HG02610 (cell line): ENCODE measurements at regions not wholly inside any gene's neighbourhood (a gene's known extent, or its start where the extent isn't known, plus 50 kb on each side); places are given as distances from the start of the nearest gene placed in this dataset.
"Not testable (repeated sequence)": the region's sequence is repeated elsewhere in the genome, so short reads cannot be mapped to it uniquely, and the experiment has no call there.

Experiments used
- ATAC-seq: cut with Tn5 transposase; IDR thresholded peaks from one replicate; pipeline ENCODE4 v1.9.1; 2021; ENCODE audit warnings: mild to moderate bottlenecking, moderate library complexity; ENCODE audit not compliant: unreplicated experiment

DNA sequence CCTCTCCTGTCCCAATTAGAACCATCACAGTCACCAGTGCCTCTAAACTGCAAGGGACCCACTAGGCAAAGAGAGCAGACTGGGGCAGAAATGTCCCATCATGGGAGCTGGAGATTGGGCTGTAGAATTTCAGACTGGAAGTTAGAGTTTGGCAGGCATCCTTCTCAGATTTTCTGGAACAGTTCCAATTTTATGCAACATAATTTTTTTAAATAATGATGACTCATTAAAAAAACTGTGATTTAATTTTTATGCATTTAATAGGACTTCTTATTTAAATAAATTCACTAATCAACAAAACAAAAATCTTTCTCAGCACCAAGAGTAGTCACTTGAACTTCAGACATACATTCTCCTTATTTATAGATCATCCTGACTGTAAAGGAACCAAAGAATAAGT lies 84.6 kb upstream of the SLC7A14 start:
- ATAC-seq: no peak

DNA sequence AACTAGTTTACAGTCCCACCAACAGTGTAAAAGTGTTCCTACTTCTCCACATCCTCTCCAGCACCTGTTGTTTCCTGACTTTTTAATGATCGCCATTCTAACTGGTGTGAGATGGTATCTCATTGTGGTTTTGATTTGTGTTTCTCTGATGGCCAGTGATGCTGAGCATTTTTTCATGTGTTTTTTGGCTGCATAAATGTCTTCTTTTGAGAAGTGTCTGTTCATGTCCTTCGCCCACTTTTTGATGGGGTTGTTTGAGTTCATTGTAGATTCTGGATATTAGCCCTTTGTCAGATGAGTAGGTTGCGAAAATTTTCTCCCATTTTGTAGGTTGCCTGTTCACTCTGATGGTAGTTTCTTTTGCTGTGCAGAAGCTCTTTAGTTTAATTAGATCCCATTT lies 77.1 kb upstream of the SLC7A14 start:
- ATAC-seq: not testable (repeated sequence)

DNA sequence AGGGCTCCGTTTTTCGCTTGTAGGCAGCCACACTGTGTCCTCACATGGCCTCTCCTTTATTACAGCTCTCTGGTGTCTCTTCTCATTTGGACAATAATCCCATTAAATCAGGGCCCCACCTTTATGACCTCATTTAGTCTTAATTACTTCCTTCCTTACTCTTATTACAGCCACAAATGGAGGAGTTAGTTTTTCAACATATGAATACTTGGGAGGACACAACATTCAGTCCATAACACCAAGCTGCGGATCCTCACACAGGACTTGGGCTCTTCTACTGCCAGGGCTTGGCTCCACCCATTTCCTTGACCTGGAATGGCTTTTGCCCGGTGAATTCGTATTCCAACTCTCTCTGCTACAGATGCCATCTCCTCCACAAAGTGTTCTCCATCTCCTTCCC lies 74.3 kb upstream of the SLC7A14 start:
- ATAC-seq: no peak

DNA sequence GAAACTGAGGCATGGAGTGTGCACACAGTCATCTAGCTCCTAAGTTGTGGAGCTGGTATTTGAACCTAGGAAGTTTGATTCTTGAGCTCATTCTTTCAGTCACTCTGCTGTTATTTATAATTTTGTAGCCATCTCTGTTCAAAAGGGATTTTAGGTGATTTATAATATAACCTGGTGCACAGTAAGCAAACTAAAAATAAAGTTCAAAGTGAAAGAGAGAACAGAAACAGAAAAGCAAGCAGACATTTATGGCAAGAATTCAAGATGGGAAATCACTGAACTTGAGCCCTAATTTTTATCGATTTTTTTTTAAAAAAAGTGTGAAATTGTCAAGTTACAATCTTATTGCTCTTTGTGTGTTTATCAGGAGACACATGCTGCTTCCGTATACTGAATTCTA lies 71.4 kb upstream of the SLC7A14 start:
- no peak for ATAC-seq

DNA sequence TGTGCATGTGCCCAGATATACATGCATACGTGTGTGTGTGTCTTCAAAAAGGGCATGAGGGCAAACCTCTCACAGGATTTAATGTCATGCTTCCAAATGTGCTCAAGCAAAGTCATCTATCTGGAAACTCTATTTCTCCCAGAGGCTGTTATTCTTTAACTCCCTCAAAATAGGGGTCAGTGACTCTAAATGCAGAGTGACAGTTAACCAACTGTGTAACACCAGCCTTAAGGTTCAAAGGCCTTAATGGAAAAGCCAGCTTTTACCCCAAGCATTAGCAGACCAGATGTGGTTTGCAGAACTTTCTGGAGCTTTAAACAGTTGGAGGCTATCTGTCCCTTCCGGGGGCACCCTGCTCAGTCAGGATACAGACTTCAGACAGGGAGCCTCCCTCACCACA lies 70.4 kb upstream of the SLC7A14 start:
- ATAC-seq: no peak

DNA sequence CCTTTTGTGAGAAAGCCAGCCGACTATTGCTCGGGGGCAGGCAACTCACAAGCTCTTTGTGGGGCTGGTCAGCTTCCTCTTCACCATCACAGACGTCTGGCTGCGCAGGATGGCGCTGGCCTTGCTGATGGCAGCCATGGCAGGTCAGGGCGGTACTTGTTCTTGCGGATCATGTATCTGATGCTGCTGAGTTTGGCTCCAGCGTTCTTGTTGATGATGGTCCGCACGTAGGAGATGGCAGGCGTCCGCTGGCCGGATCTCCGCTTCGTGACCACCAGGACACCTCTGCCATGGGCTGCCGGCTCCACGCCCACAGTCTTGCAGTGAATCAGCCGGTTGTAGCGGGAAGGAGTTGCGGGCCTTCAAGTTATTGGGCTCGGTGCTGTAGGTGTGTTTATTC lies 67.9 kb upstream of the SLC7A14 start:
- ATAC-seq: no peak

DNA sequence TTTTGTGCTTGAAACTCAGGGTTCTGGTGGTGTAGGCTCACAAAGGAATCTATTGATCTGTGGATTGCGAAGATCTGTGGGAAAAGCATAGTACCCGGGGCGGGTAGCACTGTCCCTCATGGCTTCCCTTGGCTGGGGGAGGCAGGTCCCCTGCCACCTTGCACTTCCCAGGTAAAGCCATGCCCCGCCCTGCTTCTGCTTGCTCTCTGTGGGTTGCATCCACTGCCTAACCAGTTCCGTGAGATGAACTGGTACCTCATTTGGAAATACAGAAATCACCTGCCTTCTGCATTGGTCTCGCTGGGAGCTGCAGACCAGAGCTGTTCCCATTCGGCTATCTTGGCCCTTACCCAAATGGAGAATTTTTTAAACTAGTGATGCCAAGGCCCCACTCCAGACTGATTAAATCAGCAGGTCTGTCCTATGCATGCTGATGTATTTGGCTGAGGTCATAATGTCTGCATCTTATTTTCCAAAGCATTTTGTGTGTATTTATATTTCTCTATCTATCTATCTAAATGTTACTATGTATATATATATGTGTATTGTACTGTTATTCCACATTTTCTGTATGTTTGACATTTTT lies 65.5 kb upstream of the SLC7A14 start:
- ATAC-seq: no peak

DNA sequence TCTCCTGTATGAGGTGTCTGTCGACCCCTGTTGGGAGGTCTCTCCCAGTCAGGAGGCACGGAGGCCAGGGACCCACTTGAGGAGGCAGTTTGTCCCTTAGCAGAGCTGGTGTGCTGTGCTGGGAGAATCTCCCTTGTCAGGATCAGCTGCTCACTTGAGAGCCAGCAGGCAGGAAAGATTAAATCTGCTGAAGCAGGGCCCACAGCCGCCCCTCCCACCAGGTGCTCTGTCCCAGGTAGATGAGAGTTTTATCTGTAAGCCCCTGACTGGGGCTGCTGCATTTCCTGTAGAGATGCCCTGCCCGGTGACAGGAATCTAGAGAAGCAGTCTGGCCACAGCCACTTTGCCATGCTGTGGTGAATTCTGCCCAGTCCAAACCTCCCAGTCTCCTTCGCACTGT lies 64.7 kb upstream of the SLC7A14 start:
- not testable (repeated sequence) for ATAC-seq

DNA sequence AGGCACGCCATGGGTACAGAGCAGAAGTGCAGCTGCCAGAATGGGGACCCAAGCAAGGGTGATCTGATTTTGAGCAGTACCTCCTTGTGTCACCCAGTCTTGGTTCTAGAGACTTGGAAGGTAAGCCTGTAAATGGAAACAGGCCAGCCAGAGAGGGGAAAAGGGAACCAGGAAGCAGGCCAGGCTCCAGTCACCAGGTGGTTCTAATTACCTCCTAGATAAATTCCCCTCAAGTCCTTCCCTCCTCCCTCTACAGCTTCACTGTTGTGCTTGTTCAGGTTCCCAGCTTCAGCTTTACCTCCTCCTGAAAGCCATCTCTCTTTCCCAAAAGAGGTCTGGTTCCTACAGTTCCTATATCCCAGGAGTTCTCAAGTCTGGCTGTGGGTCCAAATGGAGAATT lies 58.8 kb upstream of the SLC7A14 start:
- ATAC-seq: no peak

DNA sequence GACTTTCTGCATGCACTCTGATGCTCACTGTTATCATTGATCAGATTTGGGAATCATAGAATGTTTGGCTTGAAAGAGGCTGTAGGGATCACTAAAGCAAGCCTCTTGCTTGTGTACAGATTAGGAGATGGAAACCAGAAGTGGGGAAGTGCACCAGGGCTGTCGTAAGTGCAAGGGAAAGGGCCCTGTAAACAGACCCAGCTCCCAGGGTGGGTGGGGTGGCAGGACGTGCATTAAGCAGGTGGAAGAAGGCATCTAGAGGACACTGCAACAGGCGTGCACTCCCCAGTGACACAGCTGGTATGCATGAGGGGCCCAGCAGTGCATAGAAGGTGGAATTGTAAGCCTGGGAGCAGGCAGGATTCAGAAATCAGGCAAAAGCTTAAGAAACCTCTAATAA lies 58.0 kb upstream of the SLC7A14 start:
- no peak for ATAC-seq

DNA sequence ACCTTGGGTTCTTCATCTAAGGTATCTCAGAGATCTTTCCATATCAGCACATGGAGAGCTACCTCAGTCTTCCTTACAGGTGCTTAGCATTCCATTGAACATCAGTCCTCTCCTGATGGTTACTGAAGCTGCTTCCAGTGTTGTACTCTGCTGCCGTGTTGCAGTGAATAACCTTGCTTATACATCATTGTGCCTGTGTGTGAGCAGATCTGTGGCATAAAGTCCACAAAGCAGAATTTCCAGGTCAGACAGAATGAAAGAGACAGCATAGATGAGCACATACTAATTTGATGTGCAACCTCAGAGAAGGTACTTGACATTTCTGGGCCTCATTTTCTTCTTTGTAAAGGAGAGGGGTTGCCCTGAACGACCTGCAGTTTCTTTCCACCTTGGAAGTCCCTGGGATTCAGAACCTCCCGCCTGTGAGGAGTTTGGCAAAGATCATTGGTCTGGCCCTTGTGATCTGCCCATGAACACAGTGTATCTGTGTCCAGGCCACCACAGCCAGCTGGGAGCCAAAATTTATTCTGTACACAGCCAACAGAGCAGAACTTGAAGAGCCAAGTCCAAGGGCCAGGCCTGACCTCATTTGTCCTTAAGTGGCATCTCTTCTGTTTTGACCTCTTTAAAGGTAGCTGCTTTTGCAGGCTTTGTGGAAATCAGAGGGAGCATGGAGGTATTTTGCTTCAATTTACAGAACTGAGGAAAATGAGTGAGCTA lies 57.2 kb upstream of the SLC7A14 start:
- no peak for ATAC-seq

DNA sequence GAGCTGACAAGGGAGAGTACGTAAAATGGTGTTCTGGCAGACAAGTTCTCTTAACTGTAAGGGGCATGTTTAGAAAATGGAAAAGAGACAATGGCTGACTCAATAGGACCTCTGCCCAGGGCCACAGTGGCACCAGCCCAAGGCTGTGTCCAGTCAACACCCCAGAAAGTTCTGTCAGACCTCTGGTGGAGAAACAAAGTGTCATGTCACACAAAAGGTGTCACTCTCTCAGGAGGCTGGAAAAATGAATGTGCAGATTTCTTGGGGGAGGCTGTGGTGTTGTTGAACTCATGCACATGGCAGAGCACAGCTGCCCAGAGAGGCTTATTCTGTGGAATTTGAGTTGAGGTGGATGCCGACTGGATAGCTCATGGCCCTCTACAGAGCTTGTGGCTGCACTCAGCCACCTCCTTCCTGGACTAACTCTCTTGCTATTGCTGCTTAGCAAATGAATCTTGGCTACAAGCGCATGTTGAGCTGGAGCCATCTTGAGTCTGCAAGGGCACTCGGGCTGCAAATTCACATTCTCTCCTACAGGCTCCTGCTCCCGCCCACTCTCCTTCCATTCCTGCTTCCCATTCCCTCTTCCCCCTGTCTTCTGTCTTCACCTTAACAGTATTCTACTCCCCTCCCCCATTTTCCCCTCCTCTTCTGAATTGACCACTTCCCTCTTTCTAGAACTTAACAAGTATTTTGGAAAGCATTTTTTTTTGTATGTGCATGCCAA lies 55.8 kb upstream of the SLC7A14 start:
- no peak for ATAC-seq

DNA sequence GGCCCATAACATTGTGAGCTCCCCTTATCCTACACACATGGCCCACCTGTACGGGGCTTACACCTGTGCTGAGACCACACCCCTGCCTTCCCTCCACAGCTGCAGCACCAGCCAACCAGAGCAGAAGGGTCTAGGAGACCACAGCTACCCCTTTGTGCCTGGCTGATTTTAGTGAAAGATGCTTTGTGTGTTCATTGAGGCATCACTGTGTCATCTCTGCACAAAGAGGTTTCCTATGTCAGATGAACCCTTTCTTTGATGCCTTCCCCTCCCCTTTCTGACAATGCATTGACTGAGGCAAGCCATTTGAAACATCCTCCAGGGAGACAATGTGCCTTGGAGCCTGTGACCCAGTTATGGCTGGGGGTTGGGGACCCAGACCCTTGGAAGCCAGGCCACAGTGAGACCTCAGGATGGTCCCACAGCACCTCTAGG lies 54.9 kb upstream of the SLC7A14 start:
- no peak for ATAC-seq

DNA sequence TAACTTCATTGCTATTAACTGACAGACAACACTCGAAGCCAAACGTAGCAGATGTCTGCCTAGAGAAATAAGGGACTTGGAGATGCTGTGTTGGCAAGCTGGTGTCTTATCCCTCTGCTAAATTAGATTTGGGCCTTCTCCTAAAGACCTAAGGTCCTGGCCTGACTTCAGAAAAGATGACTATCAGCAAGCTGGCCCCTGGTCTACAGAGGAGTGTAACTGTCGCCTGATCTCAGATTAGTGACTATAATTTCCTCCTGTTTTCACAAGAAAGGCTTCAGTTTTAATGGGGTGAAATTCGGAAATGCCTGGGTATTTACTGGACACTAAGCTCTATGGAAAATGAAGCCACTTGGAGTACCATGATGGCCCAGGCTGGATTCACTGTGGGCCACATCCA lies 53.1 kb upstream of the SLC7A14 start:
- ATAC-seq: no peak

DNA sequence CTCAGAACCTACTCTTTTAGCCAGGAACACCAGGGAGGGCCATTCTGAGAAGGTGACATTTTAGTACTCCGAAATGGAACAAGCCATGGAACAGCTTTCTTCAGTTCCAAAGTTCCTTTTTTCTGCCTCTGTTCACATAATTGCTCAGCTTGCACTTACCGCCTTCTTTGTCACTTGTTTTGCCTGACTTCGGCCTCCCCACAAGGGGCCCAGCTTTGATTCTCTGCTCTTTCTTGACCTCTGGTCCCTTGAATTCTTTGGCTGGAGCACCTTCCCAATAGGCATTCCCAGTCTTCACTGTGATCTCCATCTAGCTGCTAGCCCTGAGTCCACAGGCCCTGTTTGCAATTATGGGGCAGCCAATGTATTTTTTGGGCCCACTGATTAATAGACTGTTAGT lies 51.4 kb upstream of the SLC7A14 start:
- ATAC-seq: no peak

DNA sequence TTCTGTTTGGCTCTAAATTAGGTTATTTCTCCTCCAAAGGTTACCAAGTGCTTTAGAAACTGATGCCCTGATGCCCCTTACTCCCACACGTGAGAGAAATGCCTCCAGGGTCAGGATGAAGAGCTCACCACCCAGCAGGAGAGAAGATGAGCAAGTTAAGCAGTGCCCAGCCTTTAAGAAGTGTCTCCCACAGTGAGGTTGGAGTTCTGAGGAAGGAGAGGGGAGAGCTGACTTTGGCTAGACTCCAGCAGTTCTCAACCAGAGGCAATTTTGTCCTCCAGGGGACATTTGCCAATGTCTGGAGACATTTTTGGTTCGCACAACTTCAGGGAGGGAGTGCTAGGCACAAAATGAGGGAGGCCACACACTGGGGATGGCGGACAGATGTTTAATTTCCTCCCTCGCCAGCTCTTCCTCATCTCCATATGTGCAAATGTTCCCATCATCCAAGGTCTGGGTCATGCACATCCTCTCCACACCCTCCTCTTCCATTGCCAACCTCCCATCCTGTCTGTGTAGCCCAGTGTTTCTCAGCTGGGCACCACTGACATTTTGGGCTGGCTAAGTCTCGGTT lies 50.6 kb upstream of the SLC7A14 start:
- no peak for ATAC-seq
